GM23338 (cell line): ENCODE measurements at regions not wholly inside any gene's neighbourhood (a gene's known extent, or its start where the extent isn't known, plus 50 kb on each side); places are given as distances from the start of the nearest gene placed in this dataset.
A peak's percentile ranks its signal among the peaks of the same experiment; 100 is the strongest.

ENCODE experiments used
- ATAC-seq: fragments of 200-7000 bp; cut with Tn5 transposase; 3 replicates; pipeline ENCODE4 v1.9.1; 2020
- DNase-seq: peaks from one replicate; pipeline ENCODE4 v3.0.0-alpha.2; 2015; ENCODE audit warnings: low spot score
- H2AFZ ChIP-seq: fragments of 200-600 bp; sonication (generic); 2 replicates; pipeline ENCODE4 v1.8.0; 2016; ENCODE audit warnings: antibody characterized with exemption, mild to moderate bottlenecking, moderate library complexity
- H3F3A ChIP-seq: fragments of 200-600 bp; sonication (generic); replicated peaks from 2 replicates; pipeline ENCODE4 v1.8.0; 2017; ENCODE audit warnings: antibody characterized with exemption, mixed run types, low read depth
- H3K27ac ChIP-seq: fragments of 200-600 bp; sonication (generic); 2 replicates; pipeline ENCODE4 v1.6.1; 2016; ENCODE audit warnings: low read depth
- H3K27me3 ChIP-seq: fragments of 200-600 bp; sonication (generic); 2 replicates; pipeline ENCODE4 v1.8.0; 2016; ENCODE audit warnings: mild to moderate bottlenecking, mixed run types, moderate library complexity; ENCODE audit not compliant: insufficient read depth
- H3K36me3 ChIP-seq: fragments of 200-600 bp; sonication (generic); 2 replicates; pipeline ENCODE4 v1.8.0; 2016; ENCODE audit warnings: mild to moderate bottlenecking; ENCODE audit not compliant: insufficient read depth
- H3K4me1 ChIP-seq: fragments of 200-600 bp; sonication (generic); 2 replicates; pipeline ENCODE4 v1.8.0; 2016; ENCODE audit warnings: mild to moderate bottlenecking, moderate library complexity; ENCODE audit not compliant: insufficient read depth
- H3K4me2 ChIP-seq: fragments of 200-600 bp; sonication (generic); 2 replicates; pipeline ENCODE4 v1.7.1; 2017; ENCODE audit warnings: mixed run types
- H3K4me3 ChIP-seq: fragments of 200-600 bp; sonication (generic); 2 replicates; pipeline ENCODE4 v1.6.1; 2016; ENCODE audit warnings: mixed run types
- H3K79me2 ChIP-seq: fragments of 200-600 bp; sonication (generic); replicated peaks from 2 replicates; pipeline ENCODE4 v1.8.0; 2017; ENCODE audit warnings: mild to moderate bottlenecking; ENCODE audit not compliant: insufficient read depth
- H3K9me2 ChIP-seq: fragments of 200-600 bp; sonication (generic); 2 replicates; pipeline ENCODE4 v1.8.0; 2017; ENCODE audit not compliant: insufficient read depth
- H4K20me1 ChIP-seq: fragments of 200-600 bp; sonication (generic); replicated peaks from 2 replicates; pipeline ENCODE4 v1.8.0; 2017; ENCODE audit warnings: mild to moderate bottlenecking; ENCODE audit not compliant: insufficient read depth
- H3K27ac Mint-ChIP-seq: 2 replicates; pipeline ENCODE4 v1.8.0; 2020; ENCODE audit warnings: inconsistent platforms, mild to moderate bottlenecking, moderate library complexity, mixed read lengths
- H3K27me3 Mint-ChIP-seq: 3 replicates; pipeline ENCODE4 v1.8.0; 2022; ENCODE audit warnings: low read depth, mild to moderate bottlenecking, moderate library complexity, mixed read lengths, inconsistent platforms; ENCODE audit not compliant: insufficient read depth, poor library complexity
- H3K36me3 Mint-ChIP-seq: 3 replicates; pipeline ENCODE4 v1.8.0; 2021; ENCODE audit warnings: low read depth, mild to moderate bottlenecking, inconsistent platforms, moderate library complexity, mixed read lengths
- H3K4me1 Mint-ChIP-seq: 3 replicates; pipeline ENCODE4 v1.8.0; 2020; ENCODE audit warnings: mild to moderate bottlenecking, inconsistent platforms, mixed read lengths
- H3K4me3 Mint-ChIP-seq: 3 replicates; pipeline ENCODE4 v1.8.0; 2021; ENCODE audit warnings: moderate library complexity, mild to moderate bottlenecking, inconsistent platforms, mixed read lengths
- H3K9me3 Mint-ChIP-seq: 3 replicates; pipeline ENCODE4 v1.8.0; 2020; ENCODE audit warnings: moderate library complexity, mild to moderate bottlenecking, inconsistent platforms, mixed read lengths
- CREB1 ChIP-seq: fragments of 250-450 bp; sonication (Bioruptor Pico); IDR thresholded peaks from 2 replicates; pipeline ENCODE4 v1.5.0; 2020; ENCODE audit warnings: low read depth, mild to moderate bottlenecking, moderate library complexity
- CTCF ChIP-seq, 2 experiments: fragments of 200-600 bp in 1 of 2; sonication (generic) in 1 of 2; conservative IDR thresholded peaks; 2 replicates each; pipeline versions ENCODE4 v1.5.1 to v1.6.1; 2016 to 2017; ENCODE audit warnings: antibody characterized with exemption in 2 of 2, low read depth in 2 of 2, mild to moderate bottlenecking in 2 of 2, moderate library complexity in 1 of 2
- ETS1 ChIP-seq: IDR thresholded peaks from 2 replicates; pipeline ENCODE4 v1.6.1; 2016; ENCODE audit warnings: antibody characterized with exemption
- EZH2 ChIP-seq: fragments of 200-600 bp; sonication (generic); IDR thresholded peaks from one replicate; pipeline ENCODE4 v1.8.0; 2017; ENCODE audit warnings: antibody characterized with exemption, mild to moderate bottlenecking, low read depth; ENCODE audit not compliant: unreplicated experiment
- EZH2phosphoT487 ChIP-seq: fragments of 200-600 bp; sonication (generic); IDR thresholded peaks from one replicate; pipeline ENCODE4 v1.8.1; 2018; ENCODE audit warnings: antibody characterized with exemption; ENCODE audit not compliant: unreplicated experiment
- JUNB ChIP-seq: IDR thresholded peaks from one replicate; pipeline ENCODE4 v1.6.1; 2016; ENCODE audit warnings: antibody characterized with exemption; ENCODE audit not compliant: unreplicated experiment
- POLR2AphosphoS5 ChIP-seq: IDR thresholded peaks from 2 replicates; pipeline ENCODE4 v1.6.1; 2016; ENCODE audit warnings: antibody characterized with exemption, low read depth
- REST ChIP-seq: IDR thresholded peaks from one replicate; pipeline ENCODE4 v1.6.1; 2018; ENCODE audit warnings: antibody characterized with exemption; ENCODE audit not compliant: unreplicated experiment
- STAT1 ChIP-seq: IDR thresholded peaks from one replicate; pipeline ENCODE4 v1.6.1; 2016; ENCODE audit warnings: antibody characterized with exemption; ENCODE audit not compliant: unreplicated experiment
- ZNF114 ChIP-seq: fragments of 250-450 bp; sonication (Bioruptor Pico); IDR thresholded peaks from 2 replicates; pipeline ENCODE4 v1.5.0; 2020; ENCODE audit warnings: mild to moderate bottlenecking, moderate library complexity
- ZNF331 ChIP-seq: fragments of 250-450 bp; sonication (Bioruptor Pico); IDR thresholded peaks from 2 replicates; pipeline ENCODE4 v1.5.0; 2020; ENCODE audit warnings: low read depth, mild to moderate bottlenecking, moderate library complexity

GRCh38 chr1:8198522-8198921 is 119.4 kb upstream of the SLC45A1 start:
- H3K27me3 Mint-ChIP-seq, result peaks cover 12% of the 10 kb centered on the region
- no peaks in the 10 kb centered on the region for H3K9me3 Mint-ChIP-seq
- Histone ChIP-seq H3K27ac (no peak overlapping the region), H4K20me1 (no peaks in the 10 kb centered on the region), H3K4me3 (no peak overlapping the region), H3K9me2 (no peaks in the 10 kb centered on the region), H3K36me3 (no peaks in the 10 kb centered on the region), H3F3A (no peaks in the 10 kb centered on the region), H3K4me2 (no peak overlapping the region), H3K4me1 (peaks cover 8% of the 10 kb centered on the region; the same call in 1 of the 2 replicates), H3K79me2 (no peaks in the 10 kb centered on the region), H3K27me3 (no peaks in the 10 kb centered on the region), H2AFZ (no peak overlapping the region; the same call in 1 of the 2 replicates)
- no peak for DNase-seq
- no peaks in the 10 kb centered on the region; the same call in 2 of the 3 replicates for H3K36me3 Mint-ChIP-seq
- no peak overlapping the region for H3K27ac Mint-ChIP-seq
- TF ChIP-seq STAT1, result no peak
- no peak for TF ChIP-seq ZNF114 (CRISPR knock-in tag)
- TF ChIP-seq CREB1 (CRISPR knock-in tag), result no peak
- H3K4me3 Mint-ChIP-seq, result no peak overlapping the region
- no peak for ATAC-seq
- peaks cover 24% of the 10 kb centered on the region for H3K4me1 Mint-ChIP-seq

- H3K27ac ChIP-seq, result no peak overlapping the region
- peaks cover 8% of the 10 kb centered on the region; the same call in 1 of the 2 replicates for H3K4me1 ChIP-seq
- H3F3A ChIP-seq, result no peaks in the 10 kb centered on the region
- Mint-ChIP-seq H3K4me1 (peaks cover 24% of the 10 kb centered on the region), H3K36me3 (no peaks in the 10 kb centered on the region; the same call in 2 of the 3 replicates), H3K4me3 (no peak overlapping the region), H3K9me3 (no peaks in the 10 kb centered on the region), H3K27me3 (peaks cover 9% of the 10 kb centered on the region), H3K27ac (0 out of 2 replicates have a peak overlapping the region, but pooled peaks have one; percentile 50)
- peak overlapping the region; percentile 84 for H2AFZ ChIP-seq
- no peaks in the 10 kb centered on the region for H3K36me3 ChIP-seq
- DNase-seq, result no peak
- H4K20me1 ChIP-seq, result no peaks in the 10 kb centered on the region
- H3K4me3 ChIP-seq, result no peak overlapping the region
- H3K9me2 ChIP-seq, result no peaks in the 10 kb centered on the region
- no peaks in the 10 kb centered on the region for H3K27me3 ChIP-seq
- no peak overlapping the region for H3K4me2 ChIP-seq
- no peaks in the 10 kb centered on the region for H3K79me2 ChIP-seq
- ATAC-seq, result no peak
- TF ChIP-seq STAT1 (no peak), JUNB (no peak), POLR2AphosphoS5 (no peak), CTCF (conservative IDR thresholded peaks at IDR 0.05; ENCODE audit: low read depth in 2 of 2) (no peak), ETS1 (no peak), ZNF114 (CRISPR knock-in tag) (no peak), ZNF331 (CRISPR knock-in tag) (no peak), EZH2phosphoT487 (no peak), EZH2 (no peak), REST (no peak)
Measured at GRCh38 chr1:8197493-8198282, 120.2 kb upstream of the SLC45A1 start.
